Ascending aorta (tissue), 2 donors: ENCODE measurements at regions not wholly inside any gene's neighbourhood (a gene's known extent, or its start where the extent isn't known, plus 50 kb on each side); places are given as distances from the start of the nearest gene placed in this dataset.

Experiments
- DNase-seq, 2 donors: peaks; one replicate each; pipeline ENCODE4 v3.0.0-alpha.2; 2019; ENCODE audit warnings: low spot score in 2 of 2
- H3K27ac ChIP-seq, 2 donors: fragments of 200-600 bp; sonication (generic); one replicate each; pipeline ENCODE4 v1.5.1; 2016 to 2017; ENCODE audit warnings: mild to moderate bottlenecking in 1 of 2
- H3K27me3 ChIP-seq: fragments of 200-600 bp; sonication (generic); one replicate; pipeline ENCODE4 v1.5.1; 2017
- H3K36me3 ChIP-seq, 2 donors: fragments of 200-600 bp; sonication (generic); one replicate each; pipeline ENCODE4 v1.5.1; 2016
- H3K4me1 ChIP-seq, 2 donors: fragments of 200-600 bp; sonication (generic); one replicate each; pipeline ENCODE4 v1.5.1; 2016 to 2017; ENCODE audit warnings: mild to moderate bottlenecking in 1 of 2
- H3K4me3 ChIP-seq, 2 donors: fragments of 200-600 bp; sonication (generic); one replicate each; pipeline ENCODE4 v1.5.1; 2016 to 2017; ENCODE audit warnings: mild to moderate bottlenecking in 1 of 2
- H3K9me3 ChIP-seq, 2 donors: fragments of 200-600 bp; sonication (generic); one replicate each; pipeline ENCODE4 v1.5.1; 2016
- CTCF ChIP-seq, 3 experiments: fragments of 200-600 bp in 2 of 3; fragments of 450-650 bp in 1 of 3; sonication (generic) in 2 of 3; IDR thresholded peaks; one replicate each; pipeline ENCODE4 v1.5.1; 2016 to 2019; ENCODE audit warnings: antibody characterized with exemption in 3 of 3, mild to moderate bottlenecking in 1 of 3, moderate library complexity in 1 of 3
- intact Hi-C: fragments of 100-400 bp; cut with DNase I; formaldehyde crosslinking; loops from one replicate; pipeline ENCODE4 v1.15.1; 2023

GRCh38 chr6:40901322-40902055, 137.5 kb downstream of the UNC5CL start:
- Histone ChIP-seq H3K4me1 (peaks cover 12 to 35% of the 10 kb centered on the region in 2 donors), H3K36me3 (no peaks in the 10 kb centered on the region), H3K27ac (peak overlapping the region; percentile 75 to 85), H3K4me3 (peak overlapping the region in 1 of 2 donors; percentile 23), H3K9me3 (no peaks in the 10 kb centered on the region), H3K27me3 (no peaks in the 10 kb centered on the region)
- no peak for DNase-seq
- no peak for TF ChIP-seq CTCF (IDR thresholded peaks at IDR 0.05)
- intact Hi-C loops, result no loop called here

GRCh38 chr6:40900791-40901190, 138.2 kb downstream of the UNC5CL start:
- DNase-seq, result peak in 1 of 2 donors; percentile 65
- TF ChIP-seq CTCF (IDR thresholded peaks at IDR 0.05), result no peak
- no peaks in the 10 kb centered on the region for H3K9me3 ChIP-seq
- peak overlapping the region in 1 of 2 donors; percentile 23 for H3K4me3 ChIP-seq
- peaks cover 12 to 42% of the 10 kb centered on the region in 2 donors for H3K4me1 ChIP-seq
- no peaks in the 10 kb centered on the region for H3K27me3 ChIP-seq
- intact Hi-C loops, result no loop called here
- peak overlapping the region; percentile 75 to 85 for H3K27ac ChIP-seq
- no peaks in the 10 kb centered on the region for H3K36me3 ChIP-seq

DNA sequence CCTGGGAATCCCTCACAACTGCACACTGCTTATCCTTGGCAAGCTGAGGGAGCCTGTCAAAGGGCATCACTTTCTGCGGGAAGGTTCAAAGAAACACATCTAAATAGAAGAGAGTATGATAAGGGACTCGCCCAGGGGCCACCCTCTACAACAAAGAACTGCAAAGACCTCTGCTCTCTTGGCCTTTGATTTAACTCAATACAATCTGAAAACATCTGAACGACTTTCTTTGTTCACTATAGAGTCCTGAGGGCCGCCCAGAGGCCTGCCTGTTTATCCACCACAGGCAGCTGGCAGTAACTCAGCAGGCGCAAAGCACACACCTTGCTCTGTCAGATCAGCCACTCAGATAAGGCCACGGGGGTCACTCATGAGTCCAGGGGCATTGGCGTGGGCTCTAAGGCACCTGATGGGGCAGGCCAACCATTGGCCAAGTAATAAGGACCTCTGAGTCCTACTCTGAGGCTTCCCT, 139.3 kb downstream of the UNC5CL start:
- peak overlapping the region; percentile 58 to 85 for H3K27ac ChIP-seq
- H3K36me3 ChIP-seq, result no peaks in the 10 kb centered on the region
- intact Hi-C loops, result loop anchor here (5.0 kb wide), 2 partner anchors 128 to 173 kb away; partner anchors contain the start of genes NFYA and OARD1
- H3K4me1 ChIP-seq, result peaks cover 12 to 42% of the 10 kb centered on the region in 2 donors
- H3K4me3 ChIP-seq, result no peak overlapping the region
- no peak for TF ChIP-seq CTCF (IDR thresholded peaks at IDR 0.05)
- H3K27me3 ChIP-seq, result no peaks in the 10 kb centered on the region
- H3K9me3 ChIP-seq, result no peaks in the 10 kb centered on the region
- DNase-seq, result no peak

GRCh38 chr6:40898073-40898472, 140.9 kb downstream of the UNC5CL start:
- H3K27me3 ChIP-seq, result no peaks in the 10 kb centered on the region
- no peak overlapping the region for H3K4me3 ChIP-seq
- no peak overlapping the region for H3K27ac ChIP-seq
- H3K9me3 ChIP-seq, result no peaks in the 10 kb centered on the region
- peaks cover 12 to 42% of the 10 kb centered on the region in 2 donors for H3K4me1 ChIP-seq
- no peak for DNase-seq
- no peak for TF ChIP-seq CTCF (IDR thresholded peaks at IDR 0.05)
- no peaks in the 10 kb centered on the region for H3K36me3 ChIP-seq
- intact Hi-C loops, result loop anchor here (5.0 kb wide), 2 partner anchors 129 to 174 kb away; partner anchors contain the start of genes NFYA and OARD1

- Histone ChIP-seq H3K4me3 (no peak overlapping the region), H3K27me3 (no peaks in the 10 kb centered on the region), H3K4me1 (peaks cover 12 to 42% of the 10 kb centered on the region in 2 donors), H3K27ac (peak overlapping the region; percentile 43 to 45), H3K36me3 (no peaks in the 10 kb centered on the region), H3K9me3 (no peaks in the 10 kb centered on the region)
- TF ChIP-seq CTCF (IDR thresholded peaks at IDR 0.05), result no peak
- no peak for DNase-seq
- intact Hi-C loops, result loop anchor here (5.0 kb wide), 2 partner anchors 130 to 175 kb away; partner anchors contain the start of genes NFYA and OARD1
These were observed 141.5 kb downstream of the UNC5CL start for GRCh38 chr6:40897390-40898003.
